Upper lobe of right lung (tissue), 1 donor: ENCODE measurements at regions not wholly inside any gene's neighbourhood (a gene's known extent, or its start where the extent isn't known, plus 50 kb on each side); places are given as distances from the start of the nearest gene placed in this dataset.

Source experiments
- ATAC-seq: fragments of 200-7000 bp; cut with Tn5 transposase; one replicate; pipeline ENCODE4 v1.9.1; 2020; ENCODE audit warnings: mild to moderate bottlenecking, moderate library complexity
- DNase-seq: peaks from one replicate; pipeline ENCODE4 v3.0.0-alpha.2; 2020
- H3K27ac ChIP-seq: fragments of 200-600 bp; one replicate; pipeline ENCODE4 v1.8.0; 2022
- H3K27me3 ChIP-seq: fragments of 200-600 bp; one replicate; pipeline ENCODE4 v1.8.0; 2022; ENCODE audit warnings: mild to moderate bottlenecking
- H3K36me3 ChIP-seq: fragments of 200-600 bp; one replicate; pipeline ENCODE4 v1.8.0; 2022
- H3K4me1 ChIP-seq: fragments of 200-600 bp; one replicate; pipeline ENCODE4 v1.8.0; 2022
- H3K4me3 ChIP-seq: fragments of 200-600 bp; one replicate; pipeline ENCODE4 v1.8.0; 2022; ENCODE audit warnings: mild to moderate bottlenecking
- H3K9me3 ChIP-seq: fragments of 200-600 bp; one replicate; pipeline ENCODE4 v1.8.0; 2022
- intact Hi-C: fragments of 100-400 bp; cut with DNase I; formaldehyde crosslinking; loops from one replicate; pipeline ENCODE4 v1.11.0; 2022
- TF ChIP-seq, protein P1 (sequence below): fragments of 200-600 bp; IDR thresholded peaks from one replicate; pipeline ENCODE4 v1.8.0; 2022; ENCODE audit warnings: antibody characterized with exemption
- donor health status: DM: no; HTN: yes; CAD: no; lungs with severe emphysema.

DNA sequence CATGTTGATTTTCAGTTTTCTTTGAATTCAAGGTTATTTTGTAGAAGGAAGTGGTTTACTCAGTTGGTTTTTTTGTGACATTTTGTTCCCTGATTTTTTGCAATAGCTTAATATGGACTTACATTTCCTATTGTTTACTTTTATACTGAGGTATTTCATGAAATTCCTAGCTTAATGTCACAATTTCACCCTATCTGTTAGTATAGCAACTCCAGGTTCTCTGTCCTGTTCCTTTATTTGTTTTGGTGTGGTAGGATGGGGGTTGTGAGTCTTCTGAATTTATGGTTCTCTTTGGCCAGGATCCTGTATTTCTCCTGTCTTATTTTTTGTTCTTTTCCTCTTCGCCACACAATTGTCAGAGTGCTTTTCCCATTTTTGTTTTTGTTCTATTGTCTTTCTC lies 523.4 kb upstream of the ARRDC3 start:
- intact Hi-C loops: no loop called here
- DNase-seq (no peak), ATAC-seq (no peak)
- TF ChIP-seq, protein P1, sequence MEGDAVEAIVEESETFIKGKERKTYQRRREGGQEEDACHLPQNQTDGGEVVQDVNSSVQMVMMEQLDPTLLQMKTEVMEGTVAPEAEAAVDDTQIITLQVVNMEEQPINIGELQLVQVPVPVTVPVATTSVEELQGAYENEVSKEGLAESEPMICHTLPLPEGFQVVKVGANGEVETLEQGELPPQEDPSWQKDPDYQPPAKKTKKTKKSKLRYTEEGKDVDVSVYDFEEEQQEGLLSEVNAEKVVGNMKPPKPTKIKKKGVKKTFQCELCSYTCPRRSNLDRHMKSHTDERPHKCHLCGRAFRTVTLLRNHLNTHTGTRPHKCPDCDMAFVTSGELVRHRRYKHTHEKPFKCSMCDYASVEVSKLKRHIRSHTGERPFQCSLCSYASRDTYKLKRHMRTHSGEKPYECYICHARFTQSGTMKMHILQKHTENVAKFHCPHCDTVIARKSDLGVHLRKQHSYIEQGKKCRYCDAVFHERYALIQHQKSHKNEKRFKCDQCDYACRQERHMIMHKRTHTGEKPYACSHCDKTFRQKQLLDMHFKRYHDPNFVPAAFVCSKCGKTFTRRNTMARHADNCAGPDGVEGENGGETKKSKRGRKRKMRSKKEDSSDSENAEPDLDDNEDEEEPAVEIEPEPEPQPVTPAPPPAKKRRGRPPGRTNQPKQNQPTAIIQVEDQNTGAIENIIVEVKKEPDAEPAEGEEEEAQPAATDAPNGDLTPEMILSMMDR: no peak
- H3K4me3 ChIP-seq: no peak overlapping the region
- no peaks in the 10 kb centered on the region for H3K27me3 ChIP-seq
- H3K9me3 ChIP-seq: no peaks in the 10 kb centered on the region
- H3K4me1 ChIP-seq: no peaks in the 10 kb centered on the region
- H3K27ac ChIP-seq: no peak overlapping the region
- no peaks in the 10 kb centered on the region for H3K36me3 ChIP-seq

DNA sequence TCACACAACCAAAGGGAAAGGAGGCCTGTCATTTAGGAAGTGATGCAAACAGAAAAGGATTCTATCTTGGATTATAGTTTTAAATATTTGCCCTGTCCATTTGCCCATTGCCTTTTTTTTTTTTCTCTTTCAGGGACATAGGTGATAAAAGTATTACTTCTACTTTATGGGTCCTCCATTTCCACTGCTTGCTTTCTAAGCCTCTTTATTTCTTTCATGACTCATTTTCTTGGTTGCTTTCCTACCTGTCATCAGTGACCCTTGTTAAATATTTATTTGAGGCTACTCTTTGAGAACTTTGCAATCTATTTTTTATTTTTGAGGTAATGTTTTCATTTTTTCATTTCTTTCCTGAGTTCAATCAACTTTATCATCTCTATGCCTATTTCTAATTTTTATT lies 522.9 kb upstream of the ARRDC3 start:
- TF ChIP-seq, protein P1: no peak
- Histone ChIP-seq H3K9me3 (no peaks in the 10 kb centered on the region), H3K4me1 (no peaks in the 10 kb centered on the region), H3K36me3 (no peaks in the 10 kb centered on the region), H3K27me3 (no peaks in the 10 kb centered on the region), H3K27ac (no peak overlapping the region), H3K4me3 (no peak overlapping the region)
- intact Hi-C loops: no loop called here
- no peak for DNase-seq
- ATAC-seq: no peak

DNA sequence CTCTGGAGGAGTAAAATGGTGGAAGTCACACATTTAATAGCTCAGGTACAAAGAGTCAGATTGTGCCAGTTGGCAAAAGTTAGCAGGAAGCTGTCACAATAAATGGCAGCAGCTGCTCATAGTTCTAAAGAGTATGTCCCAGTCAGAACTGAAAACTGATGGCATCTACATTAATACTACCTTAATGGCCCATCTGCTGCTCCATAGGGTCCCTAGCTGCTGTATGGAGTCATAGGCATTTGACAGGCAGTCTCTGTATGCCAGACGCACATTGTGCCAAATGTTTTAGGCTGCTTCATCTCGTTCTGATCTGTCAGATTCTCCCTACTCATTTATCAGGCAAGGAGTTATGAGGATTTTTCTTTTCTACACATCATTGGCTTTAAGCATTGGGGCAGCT lies 515.8 kb upstream of the ARRDC3 start:
- ATAC-seq: no peak
- intact Hi-C loops: no loop called here

GRCh38 chr5:91898019-91898418 lies 514.9 kb upstream of the ARRDC3 start:
- no peaks in the 10 kb centered on the region for H3K36me3 ChIP-seq
- DNase-seq: no peak
- intact Hi-C loops: no loop called here
- no peak for ATAC-seq
- H3K4me3 ChIP-seq: no peak overlapping the region
- no peaks in the 10 kb centered on the region for H3K4me1 ChIP-seq
- TF ChIP-seq, protein P1: no peak
- H3K27ac ChIP-seq: no peak overlapping the region
- no peaks in the 10 kb centered on the region for H3K9me3 ChIP-seq
- H3K27me3 ChIP-seq: no peaks in the 10 kb centered on the region

More for the DNA sequence above, 515.8 kb upstream of the ARRDC3 start:
- H3K4me3 ChIP-seq: no peak overlapping the region
- no peak for DNase-seq
- TF ChIP-seq, protein P1: no peak
- H3K36me3 ChIP-seq: no peaks in the 10 kb centered on the region
- no peaks in the 10 kb centered on the region for H3K4me1 ChIP-seq
- no peaks in the 10 kb centered on the region for H3K9me3 ChIP-seq
- no peaks in the 10 kb centered on the region for H3K27me3 ChIP-seq
- H3K27ac ChIP-seq: no peak overlapping the region

GRCh38 chr5:91888810-91889209 lies 505.7 kb upstream of the ARRDC3 start:
- ATAC-seq (no peak), DNase-seq (no peak)
- TF ChIP-seq, protein P1: no peak
- Histone ChIP-seq H3K27ac (no peak overlapping the region), H3K36me3 (no peaks in the 10 kb centered on the region), H3K4me3 (no peak overlapping the region), H3K4me1 (no peaks in the 10 kb centered on the region), H3K27me3 (no peaks in the 10 kb centered on the region), H3K9me3 (no peaks in the 10 kb centered on the region)
- intact Hi-C loops: no loop called here
